GM04504 (cell line): ENCODE measurements at regions not wholly inside any gene's neighbourhood (a gene's known extent, or its start where the extent isn't known, plus 50 kb on each side); places are given as distances from the start of the nearest gene placed in this dataset.

ENCODE experiments used
- DNase-seq: peaks from one replicate; pipeline ENCODE4 v3.0.0-alpha.2; 2012; ENCODE audit warnings: low read depth

DNA sequence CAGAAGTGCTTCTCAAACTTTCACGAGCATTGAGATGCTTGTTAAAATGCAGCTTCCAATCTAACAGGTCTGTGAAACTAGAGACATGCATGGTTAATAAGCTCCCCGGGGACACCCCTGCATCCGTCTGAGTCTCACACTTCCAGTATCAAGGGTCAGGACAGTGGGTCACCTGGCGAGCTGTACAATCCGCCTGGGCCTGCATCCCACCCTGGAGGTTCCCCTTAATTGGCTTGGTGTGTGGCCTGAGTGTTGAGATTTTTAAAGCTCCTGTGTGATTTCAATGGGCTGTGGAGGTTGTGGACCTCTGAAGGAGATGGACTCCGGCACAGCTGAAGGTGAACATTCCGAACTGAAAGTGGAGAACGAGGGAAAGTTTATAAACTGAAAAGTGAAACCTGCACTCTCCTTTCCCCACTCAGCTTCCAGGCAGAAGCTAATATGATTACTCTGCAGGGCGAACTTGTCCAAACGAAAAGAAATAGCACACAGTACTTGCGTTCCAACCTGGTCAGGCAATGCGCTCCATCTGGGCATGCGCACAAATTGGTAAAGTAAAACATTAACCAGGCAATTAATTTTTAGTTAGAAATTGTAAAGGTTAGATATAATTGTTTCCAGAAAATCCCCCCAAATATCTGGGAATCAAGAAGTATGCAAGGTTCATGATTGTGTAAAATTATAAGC is 191.7 kb upstream of the ALKAL2 start:
- no peak for DNase-seq

GRCh38 chr2:479031-479430 is 191.1 kb upstream of the ALKAL2 start:
- no peak for DNase-seq

- no peak for DNase-seq
These were observed 183.7 kb upstream of the ALKAL2 start for GRCh38 chr2:471560-471959.

DNA sequence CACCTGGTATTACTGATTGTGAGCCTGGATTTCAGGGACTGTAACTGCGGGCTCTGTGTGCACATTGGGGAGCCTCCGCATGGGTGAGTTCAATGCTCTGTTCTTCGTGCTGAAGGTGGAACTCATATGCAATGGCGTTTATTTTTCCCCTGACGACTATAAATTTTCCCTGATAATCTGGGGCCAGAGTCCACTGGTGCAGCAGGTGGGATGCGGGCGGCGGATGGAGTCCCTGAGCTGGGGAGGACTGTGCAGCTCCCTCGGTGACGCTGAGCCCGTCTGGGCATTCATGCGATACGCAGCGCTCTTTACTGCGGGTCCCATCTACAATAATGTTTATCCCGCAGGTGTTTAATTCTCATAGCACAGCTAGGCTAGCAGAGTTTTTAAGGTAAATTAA is 181.6 kb upstream of the ALKAL2 start:
- DNase-seq = no peak

GRCh38 chr2:468648-469336 is 180.9 kb upstream of the ALKAL2 start:
- no peak for DNase-seq

DNA sequence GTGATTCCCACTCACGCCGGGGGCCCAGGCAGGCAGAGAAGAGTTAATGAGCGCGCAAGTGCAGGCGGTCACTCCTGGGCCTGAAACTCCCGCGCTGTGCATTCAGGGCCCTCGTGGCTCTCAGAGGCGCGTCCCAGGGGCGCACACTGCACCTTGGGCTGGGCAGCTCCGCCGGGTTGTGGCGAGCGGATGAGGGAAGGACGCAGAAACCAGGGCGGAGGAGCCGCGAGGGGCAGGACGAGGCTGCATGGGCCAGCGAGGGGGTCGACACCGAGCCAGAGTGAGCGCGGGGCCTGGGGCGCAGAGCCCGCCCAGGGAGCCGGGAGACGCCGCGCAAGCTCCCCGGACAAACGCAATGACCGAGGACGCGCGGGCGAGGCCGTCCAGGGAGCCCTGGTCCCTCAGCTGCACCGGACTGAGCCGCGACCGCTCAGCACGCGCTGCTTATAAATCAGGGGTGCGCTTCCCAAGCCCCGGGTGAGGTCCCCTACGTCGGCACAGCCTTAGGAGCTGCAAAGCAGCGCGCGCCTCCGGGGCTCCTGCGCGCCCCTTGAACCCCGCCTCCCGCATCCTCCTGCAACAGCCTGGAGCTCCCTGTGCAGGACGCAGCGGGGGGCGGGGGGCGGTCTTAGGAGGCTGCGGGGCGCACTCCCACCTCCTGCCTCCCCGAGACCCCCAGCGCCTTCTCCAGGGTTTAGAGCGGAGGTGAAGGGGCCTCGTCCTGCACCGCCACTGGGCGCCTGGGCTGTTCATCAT is 180.2 kb upstream of the ALKAL2 start:
- DNase-seq = no peak

DNA sequence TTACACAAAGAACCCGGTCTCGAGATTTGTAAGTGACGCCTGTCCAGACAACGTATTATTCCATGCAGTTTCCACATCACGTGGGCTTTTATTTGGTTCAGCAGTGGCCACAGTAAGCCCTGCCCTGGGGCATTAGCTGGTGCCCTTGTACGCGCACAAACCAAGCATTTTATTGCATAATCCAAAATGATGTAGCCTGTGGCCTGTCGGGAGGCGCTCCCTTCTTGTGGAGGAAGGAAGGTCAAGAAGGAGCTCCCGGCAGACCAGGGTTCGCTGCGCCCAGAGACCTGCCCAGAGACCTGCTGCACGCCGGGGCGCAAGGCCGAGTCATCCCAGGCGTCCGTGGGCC is 179.6 kb upstream of the ALKAL2 start:
- DNase-seq = no peak

GRCh38 chr2:467101-467500 is 179.2 kb upstream of the ALKAL2 start:
- DNase-seq = no peak

DNA sequence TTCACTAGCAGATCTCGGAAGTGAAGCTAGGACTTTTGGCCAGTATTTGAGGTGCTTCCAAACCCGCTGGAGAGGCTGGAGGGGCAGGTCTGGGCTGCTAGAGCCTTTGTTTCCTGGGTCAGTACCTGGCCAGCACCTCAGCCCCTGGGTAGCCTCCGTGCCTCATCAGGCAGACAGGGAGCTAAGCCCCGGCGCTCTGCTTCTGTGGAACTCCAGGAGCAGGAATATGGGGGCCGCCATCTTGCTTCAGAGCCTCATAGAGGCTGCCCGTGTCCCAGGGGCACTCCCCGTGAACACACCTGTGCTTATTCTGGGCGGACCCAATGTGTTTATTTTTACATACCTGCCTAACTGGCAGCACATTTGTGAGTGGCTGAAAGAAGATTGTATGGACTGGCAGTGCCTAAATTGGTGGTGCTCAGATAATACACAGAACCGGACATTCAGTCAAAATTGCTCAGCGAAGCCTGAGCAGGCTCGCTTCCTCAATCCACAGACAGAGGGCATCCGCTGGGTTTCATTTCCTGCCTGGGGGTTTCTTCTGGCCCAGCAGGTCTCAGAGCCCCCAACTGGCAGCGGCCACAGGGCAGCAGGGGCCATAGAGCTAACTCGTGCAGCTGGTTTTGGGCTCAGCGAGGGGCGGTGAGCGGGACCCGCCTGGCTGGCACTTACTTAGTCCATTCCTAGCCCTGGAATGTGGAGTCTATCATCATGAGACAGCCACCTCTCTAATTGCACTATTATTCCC is 176.8 kb upstream of the ALKAL2 start:
- no peak for DNase-seq

DNA sequence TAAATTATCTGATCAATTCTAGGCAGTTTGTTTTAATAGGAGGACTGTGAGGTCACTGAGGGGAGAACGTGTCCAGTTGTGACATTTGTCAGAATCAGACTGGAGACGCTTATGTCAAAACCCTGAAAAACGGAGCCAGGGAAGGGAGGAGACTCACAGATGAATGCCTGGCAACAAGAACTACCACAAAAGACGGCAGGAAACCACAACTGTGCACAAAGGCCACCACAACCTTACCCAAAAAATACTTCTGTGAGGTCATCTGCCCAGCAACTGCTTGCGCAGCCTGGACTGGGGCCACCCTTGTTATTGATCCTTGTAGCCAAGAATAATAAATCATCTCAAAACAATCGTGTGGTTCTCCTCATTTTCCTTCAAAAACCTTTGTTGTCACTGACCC is 173.0 kb upstream of the ALKAL2 start:
- no peak for DNase-seq

- no peak for DNase-seq
These were observed 172.0 kb upstream of the ALKAL2 start for GRCh38 chr2:459931-460330.

DNA sequence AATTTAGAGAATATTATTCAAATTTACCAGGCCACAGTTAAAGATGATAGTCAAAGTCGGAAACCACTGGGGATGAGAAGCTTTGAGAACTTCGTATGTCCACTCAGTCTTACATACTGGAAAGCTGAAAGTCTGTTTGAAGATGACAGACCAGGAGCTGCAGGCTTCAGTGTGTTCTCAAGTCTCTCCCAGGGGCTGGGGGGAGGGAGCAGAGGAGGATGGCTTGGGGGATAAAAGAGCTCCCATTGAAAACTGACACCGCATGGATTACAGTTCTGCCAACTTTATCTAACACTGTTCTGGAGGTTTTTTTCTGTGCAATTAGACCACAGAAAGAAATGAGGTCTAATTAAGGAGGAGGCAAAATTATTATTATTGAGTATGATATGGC is 170.5 kb upstream of the ALKAL2 start:
- no peak for DNase-seq

DNA sequence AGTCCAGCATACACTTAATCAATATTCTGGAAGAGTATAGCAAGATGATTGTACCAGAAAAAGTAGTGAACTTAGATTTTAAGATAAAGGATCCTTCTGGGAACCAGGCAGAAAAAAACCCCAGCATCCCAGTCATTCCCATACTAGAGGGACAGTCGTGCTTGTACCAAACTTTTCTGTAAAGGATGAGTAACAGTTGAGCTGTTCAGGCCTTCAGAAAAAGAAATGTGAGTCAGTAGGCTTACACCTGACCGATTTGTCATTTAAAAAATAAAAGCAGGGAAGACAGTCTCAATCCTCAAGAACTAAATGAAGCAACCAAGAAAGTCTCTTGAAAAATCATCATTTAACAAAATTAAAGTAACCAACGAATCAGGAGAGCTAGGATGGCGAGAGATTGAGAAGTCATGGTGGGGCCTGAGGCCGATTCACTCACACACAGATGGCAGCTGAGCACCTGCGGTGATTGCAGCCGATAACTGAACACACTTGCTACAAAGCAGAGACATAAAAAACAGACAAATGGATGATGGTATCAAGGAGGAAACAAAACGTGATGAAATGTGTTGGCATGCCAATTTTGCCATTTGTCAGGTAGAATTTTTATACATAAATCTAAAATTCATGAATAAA is 170.0 kb upstream of the ALKAL2 start:
- no peak for DNase-seq

DNA sequence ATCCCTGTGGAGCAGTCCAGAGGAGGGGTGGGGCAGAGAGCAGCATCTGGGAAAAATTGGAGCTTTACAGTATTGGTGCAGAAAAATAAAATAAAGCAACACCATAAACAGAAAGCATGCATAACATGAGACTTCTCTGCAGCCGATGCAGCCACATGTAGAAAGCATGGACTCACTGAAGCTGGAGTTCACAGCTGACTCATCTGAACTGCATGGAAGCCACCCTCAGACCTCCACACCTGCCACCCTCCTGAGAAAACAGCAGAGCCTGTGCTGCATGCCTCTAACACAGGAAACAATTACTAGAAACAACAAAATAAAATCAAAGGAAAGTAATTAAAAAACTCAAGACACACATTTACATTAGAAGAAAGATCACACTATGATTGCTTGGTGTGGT is 169.4 kb upstream of the ALKAL2 start:
- no peak for DNase-seq

- no peak for DNase-seq
These were observed 168.0 kb upstream of the ALKAL2 start for GRCh38 chr2:455913-456312.

DNA sequence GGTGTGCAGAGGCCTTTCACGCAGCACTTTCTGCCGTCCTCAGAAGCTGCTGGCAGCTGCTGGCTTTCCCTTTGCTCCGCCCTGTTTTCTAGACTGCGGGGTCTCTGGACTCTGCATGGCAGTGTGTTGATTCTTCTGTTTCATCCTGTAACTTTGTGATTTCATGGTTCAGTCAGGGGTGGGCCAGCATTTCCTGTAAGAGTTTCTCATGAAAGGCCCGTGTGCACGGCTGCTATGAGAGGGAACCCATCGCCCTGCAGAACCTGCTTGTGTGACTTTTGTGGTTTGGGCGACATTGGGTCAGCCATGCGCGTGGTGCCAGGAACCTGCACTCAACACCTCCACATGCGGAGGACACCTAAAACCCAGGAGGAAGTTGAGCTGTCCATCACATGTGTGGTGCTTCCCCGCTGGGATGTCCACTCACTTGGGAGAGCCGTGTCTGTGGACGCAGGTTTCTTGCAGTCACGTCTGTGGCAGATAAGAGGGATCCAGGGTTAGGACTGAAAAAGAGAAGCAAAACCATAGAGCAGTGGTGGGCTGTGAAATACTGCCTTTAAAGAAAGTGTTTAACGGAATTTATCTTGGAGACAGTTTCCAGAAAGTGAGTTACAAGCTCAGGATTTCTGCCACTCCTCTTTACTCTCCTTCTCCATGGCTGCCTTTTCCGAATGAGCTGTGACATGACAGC is 167.3 kb upstream of the ALKAL2 start:
- no peak for DNase-seq

DNA sequence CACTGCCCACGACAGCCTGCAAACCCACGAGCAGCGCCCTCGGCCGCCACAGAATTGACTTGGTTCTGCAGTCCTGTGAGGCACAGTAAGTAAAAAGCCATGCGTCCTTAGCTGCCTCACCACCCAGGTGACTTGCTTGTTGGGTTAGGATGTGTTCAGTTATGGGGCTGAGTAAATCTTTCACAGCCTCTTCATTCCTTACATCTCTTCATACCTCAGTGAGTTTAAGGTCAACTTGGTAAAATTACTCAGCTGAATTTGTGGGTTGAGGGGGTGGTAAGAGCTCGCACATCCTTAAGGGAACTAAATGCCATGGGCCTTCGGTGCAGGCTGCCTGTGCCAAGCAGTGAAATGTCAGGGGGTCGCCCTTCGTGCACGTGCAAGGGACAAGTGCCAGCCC is 165.2 kb upstream of the ALKAL2 start:
- no peak for DNase-seq

DNA sequence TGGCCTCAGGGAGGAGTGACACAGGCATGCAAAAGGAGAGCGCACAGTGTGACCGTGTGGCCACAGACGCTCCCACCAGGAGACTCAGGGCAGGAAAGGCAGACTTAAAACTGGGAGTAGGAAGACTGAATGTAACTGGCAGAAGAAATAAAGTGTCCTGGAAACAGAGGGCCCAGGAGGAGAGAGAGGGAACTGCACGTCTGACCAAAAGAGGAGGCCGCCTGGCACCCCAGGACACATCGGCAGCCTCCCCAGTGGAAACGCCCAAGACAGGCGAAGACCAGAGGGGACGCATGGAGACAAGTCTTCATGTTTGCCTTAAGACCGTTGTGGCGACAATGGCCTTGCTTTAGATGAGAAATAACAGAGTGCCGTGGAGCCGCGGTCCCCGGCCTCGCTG is 163.6 kb upstream of the ALKAL2 start:
- no peak for DNase-seq

- no peak for DNase-seq
These were observed 161.6 kb upstream of the ALKAL2 start for GRCh38 chr2:449246-450067.

DNA sequence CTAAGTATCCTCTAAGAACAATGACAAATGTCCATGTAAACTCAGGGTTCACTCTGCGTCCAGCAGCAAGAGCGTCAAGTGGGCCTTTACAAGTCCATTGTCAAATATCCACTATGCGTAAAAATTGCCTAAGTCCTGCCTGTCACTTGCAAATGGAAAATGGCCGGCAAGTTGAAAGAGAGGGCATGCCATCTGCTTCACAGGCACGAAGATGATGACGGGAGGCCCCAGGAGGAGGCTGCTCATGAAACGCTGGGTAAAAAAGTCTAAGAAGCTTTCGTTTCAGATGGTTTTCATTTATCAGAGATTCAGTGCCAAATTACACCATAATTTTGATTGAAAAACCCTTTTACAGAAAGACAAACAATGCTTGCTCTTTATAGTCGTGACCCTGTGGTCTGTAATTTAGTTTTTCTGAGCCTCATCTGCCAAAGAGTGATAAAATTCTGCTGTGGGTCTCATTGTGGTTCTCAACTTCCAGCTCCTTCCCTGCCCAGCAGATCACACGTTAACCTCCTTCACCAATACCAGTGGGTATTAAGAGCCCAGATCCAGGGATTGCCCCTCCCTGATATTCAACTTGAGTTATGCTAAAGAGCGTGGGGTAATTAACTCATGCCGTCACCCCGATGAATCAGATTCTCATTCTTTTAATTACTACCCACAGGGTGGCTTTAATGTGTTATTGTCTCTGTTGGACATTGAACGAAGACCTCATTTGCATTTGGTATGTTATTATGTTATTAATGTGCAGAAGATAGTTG is 160.2 kb upstream of the ALKAL2 start:
- no peak for DNase-seq
